ENCODE measurements at regions not wholly inside any gene's neighbourhood (a gene's known extent, or its start where the extent isn't known, plus 50 kb on each side); places are given as distances from the start of the nearest gene placed in this dataset.

- Mint-ChIP-seq H3K36me3 (no peaks in the 10 kb centered on the region), H3K4me1 (peaks cover 13% of the 10 kb centered on the region), H3K4me3 (no peak overlapping the region), H3K27me3 (ENCODE audit: low read depth) (no peaks in the 10 kb centered on the region), H3K9me3 (no peaks in the 10 kb centered on the region), H3K27ac (no peak overlapping the region)
- DNase-seq (ENCODE audit: low spot score in 2 of 2, unreplicated experiment in 2 of 2), result no peak
- no peak for TF ChIP-seq CTCF (IDR thresholded peaks at IDR 0.05; ENCODE audit: unreplicated experiment)
Measured at GRCh38 chr6:145020543-145020942, 714.8 kb downstream of the EPM2A start.

GRCh38 chr6:145022199-145022796, 713.0 kb downstream of the EPM2A start:
- no peak overlapping the region for H3K27ac Mint-ChIP-seq

DNA sequence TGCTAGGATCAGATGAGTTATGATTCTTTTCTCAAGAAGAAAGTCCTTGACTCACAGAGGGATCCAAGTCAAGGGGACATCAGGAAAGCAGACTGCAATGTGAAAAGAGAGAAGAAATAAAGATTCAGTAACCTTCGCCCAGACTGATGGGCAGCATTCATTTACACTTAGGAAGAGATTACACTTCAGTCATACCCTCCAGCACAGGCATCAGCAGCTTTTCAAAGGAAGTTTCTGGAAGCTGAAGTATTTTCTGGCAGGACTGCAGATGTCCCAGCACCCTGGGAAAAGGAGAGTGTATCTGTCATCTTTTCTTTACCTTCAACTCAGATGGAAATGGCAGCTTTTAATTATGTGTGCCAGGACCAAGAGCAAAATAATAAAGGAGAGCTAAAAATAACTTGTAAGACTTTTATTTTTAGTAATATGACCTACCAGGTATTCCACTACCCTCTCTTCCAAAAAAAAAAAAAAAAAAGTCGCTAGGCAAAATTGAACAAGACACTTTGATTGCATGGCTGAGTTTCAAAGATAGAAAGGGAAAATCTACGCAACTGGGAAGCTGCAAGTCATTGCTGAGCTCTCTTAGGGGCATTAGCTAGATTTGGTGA, 712.1 kb downstream of the EPM2A start:
- TF ChIP-seq CTCF (IDR thresholded peaks at IDR 0.05; ENCODE audit: unreplicated experiment), result no peak
- no peak for DNase-seq (ENCODE audit: low spot score in 2 of 2, unreplicated experiment in 2 of 2)
- H3K27ac Mint-ChIP-seq, result no peak overlapping the region

More at GRCh38 chr6:145022199-145022796, 713.0 kb downstream of the EPM2A start:
- H3K4me1 Mint-ChIP-seq, result peaks cover 13% of the 10 kb centered on the region
- H3K4me3 Mint-ChIP-seq, result no peak overlapping the region
- no peak for TF ChIP-seq CTCF (IDR thresholded peaks at IDR 0.05; ENCODE audit: unreplicated experiment)
- no peaks in the 10 kb centered on the region for H3K9me3 Mint-ChIP-seq
- no peaks in the 10 kb centered on the region for H3K36me3 Mint-ChIP-seq
- no peak for DNase-seq (ENCODE audit: low spot score in 2 of 2, unreplicated experiment in 2 of 2)
- no peaks in the 10 kb centered on the region for H3K27me3 Mint-ChIP-seq (ENCODE audit: low read depth)

GRCh38 chr6:145025488-145025887, 709.8 kb downstream of the EPM2A start:
- no peak for DNase-seq (ENCODE audit: low spot score in 2 of 2, unreplicated experiment in 2 of 2)
- H3K27ac Mint-ChIP-seq, result no peak overlapping the region
- TF ChIP-seq CTCF (IDR thresholded peaks at IDR 0.05; ENCODE audit: unreplicated experiment), result no peak
- peaks cover 23% of the 10 kb centered on the region for H3K4me1 Mint-ChIP-seq
- H3K36me3 Mint-ChIP-seq, result no peaks in the 10 kb centered on the region
- no peaks in the 10 kb centered on the region for H3K9me3 Mint-ChIP-seq
- no peak overlapping the region for H3K4me3 Mint-ChIP-seq
- no peaks in the 10 kb centered on the region for H3K27me3 Mint-ChIP-seq (ENCODE audit: low read depth)

More for the DNA sequence above, 712.1 kb downstream of the EPM2A start:
- Mint-ChIP-seq H3K4me1 (peaks cover 16% of the 10 kb centered on the region), H3K9me3 (no peaks in the 10 kb centered on the region), H3K4me3 (no peak overlapping the region), H3K36me3 (no peaks in the 10 kb centered on the region), H3K27me3 (ENCODE audit: low read depth) (no peaks in the 10 kb centered on the region)

DNA sequence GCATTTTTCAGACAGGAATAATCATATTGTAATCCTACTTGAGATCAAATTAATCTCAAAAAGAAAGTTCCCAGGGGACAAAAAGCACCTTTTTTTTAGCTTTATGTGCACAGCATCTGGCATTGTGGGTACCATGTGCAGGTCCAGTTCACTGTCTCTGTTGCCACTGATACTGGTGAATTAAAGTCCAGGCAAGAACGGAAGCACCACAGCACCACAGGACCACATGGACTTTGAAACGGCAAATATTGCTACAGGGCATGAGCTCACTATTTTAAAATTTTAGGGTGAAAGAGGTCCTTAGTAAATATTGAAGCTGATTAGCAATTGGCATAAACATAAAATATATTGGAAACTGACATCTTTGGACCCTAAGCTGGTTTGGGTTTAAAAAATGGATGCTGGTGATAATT, 709.0 kb downstream of the EPM2A start:
- no peaks in the 10 kb centered on the region for H3K27me3 Mint-ChIP-seq (ENCODE audit: low read depth)
- no peaks in the 10 kb centered on the region for H3K9me3 Mint-ChIP-seq
- DNase-seq (ENCODE audit: low spot score in 2 of 2, unreplicated experiment in 2 of 2), result no peak
- no peak overlapping the region for H3K4me3 Mint-ChIP-seq
- TF ChIP-seq CTCF (IDR thresholded peaks at IDR 0.05; ENCODE audit: unreplicated experiment), result no peak
- no peaks in the 10 kb centered on the region for H3K36me3 Mint-ChIP-seq
- H3K4me1 Mint-ChIP-seq, result peaks cover 23% of the 10 kb centered on the region
- H3K27ac Mint-ChIP-seq, result no peak overlapping the region
